Posterior cingulate gyrus (tissue), 11 donors: ENCODE measurements at regions not wholly inside any gene's neighbourhood (a gene's known extent, or its start where the extent isn't known, plus 50 kb on each side); places are given as distances from the start of the nearest gene placed in this dataset.
"Not testable (repeated sequence)": the region's sequence is repeated elsewhere in the genome, so short reads cannot be mapped to it uniquely, and the experiment has no call there.

Experiments
- DNase-seq, 10 donors: peaks; one replicate each; pipeline versions ENCODE4 v3.0.0 to v3.0.0-alpha.2; 2020 to 2021; ENCODE audit warnings: mixed read lengths in 3 of 10
- intact Hi-C: fragments of 100-400 bp; cut with DNase I; formaldehyde crosslinking; loops from one replicate; pipeline ENCODE4 v1.15.1; 2023

DNA sequence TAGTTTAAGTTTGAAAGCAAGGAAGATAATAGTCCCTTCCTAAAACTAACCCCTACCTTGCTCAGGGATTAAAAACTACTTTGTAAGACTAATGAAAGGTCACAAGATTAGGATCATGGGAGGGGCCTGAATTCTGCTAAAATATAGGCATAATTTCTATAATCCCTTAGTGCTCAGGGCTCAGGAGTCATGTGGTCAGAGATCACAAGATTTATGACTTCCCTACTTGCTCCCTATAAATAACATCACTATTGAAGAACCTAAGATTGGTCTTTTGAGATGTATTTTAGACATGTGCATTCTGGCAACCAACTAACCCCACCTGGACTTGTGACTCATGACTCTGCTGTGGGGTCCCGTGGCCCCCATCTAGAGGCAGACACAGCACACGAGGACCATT is 81.1 kb downstream of the STMND1 start:
- intact Hi-C loops = no loop called here
- DNase-seq = no peak

DNA sequence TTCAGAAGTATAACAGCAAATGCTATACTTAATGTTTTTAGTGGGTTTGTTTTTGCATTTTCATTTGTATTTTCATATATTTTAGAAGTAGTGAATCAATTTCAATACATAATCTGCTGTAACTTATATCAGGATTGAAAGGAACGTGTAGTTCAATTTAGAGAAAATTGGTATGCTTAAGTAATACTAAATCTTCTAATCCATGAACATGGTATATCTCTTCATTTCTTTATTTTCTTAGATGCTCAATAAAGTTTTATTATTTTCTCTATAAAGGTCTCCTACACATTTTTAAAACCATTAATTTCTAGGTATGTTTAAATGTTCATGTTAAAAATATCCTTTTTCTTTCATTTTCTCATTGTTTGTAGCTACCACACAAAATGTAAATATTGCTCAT is 85.1 kb downstream of the STMND1 start:
- intact Hi-C loops = no loop called here

DNA sequence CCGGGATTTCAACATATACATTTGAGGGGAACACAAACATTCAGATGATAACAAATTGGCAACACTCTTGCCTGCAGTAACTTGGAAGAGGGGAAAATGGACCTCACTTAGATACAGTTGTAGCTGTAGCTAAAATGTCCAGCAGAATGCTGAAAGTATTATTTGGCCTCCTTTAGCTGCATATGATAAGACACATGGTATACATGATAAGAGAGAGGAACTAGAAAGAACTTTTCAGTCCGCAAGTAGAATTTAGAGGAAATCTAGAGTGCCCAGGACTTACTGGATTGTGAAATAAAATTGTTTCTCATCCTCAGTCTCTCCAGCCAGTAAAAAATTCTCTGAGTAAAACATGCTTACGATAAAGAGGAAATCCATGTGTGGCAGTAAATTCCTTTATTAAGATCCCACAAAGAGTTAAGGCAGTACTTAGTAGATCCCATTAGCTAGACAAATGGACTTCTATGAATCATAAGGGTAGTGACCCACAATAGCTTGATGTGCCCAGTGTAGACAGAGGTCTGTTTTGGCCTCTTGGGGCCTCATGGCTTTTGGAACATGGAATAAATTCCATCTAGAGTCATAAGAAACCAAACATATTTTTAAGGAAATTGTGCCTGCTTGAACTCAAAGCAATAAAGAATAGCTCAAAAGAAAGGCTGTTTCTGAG is 87.9 kb upstream of the RBM24 start:
- intact Hi-C loops = no loop called here
- no peak for DNase-seq

More for the DNA sequence above, 85.1 kb downstream of the STMND1 start:
- no peak for DNase-seq

DNA sequence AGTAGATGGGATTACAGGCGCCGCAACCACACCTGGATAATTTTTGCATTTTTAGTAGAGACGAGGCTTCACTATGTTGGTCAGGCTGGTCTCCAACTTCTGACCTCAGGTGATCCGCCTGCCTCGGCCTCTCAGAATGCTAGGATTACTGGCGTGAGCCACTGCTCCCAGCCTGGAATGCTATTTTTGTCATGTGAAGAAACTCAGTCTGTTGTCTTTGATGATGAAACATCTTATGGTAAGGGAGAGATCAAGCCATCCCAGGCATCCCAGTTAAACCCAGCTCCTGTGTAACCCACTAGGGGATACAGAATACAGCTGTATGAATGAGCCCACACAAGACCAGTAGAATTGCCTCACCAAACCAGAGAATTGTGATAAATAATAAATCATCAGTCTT is 83.6 kb upstream of the RBM24 start:
- no peak for DNase-seq
- intact Hi-C loops = no loop called here

DNA sequence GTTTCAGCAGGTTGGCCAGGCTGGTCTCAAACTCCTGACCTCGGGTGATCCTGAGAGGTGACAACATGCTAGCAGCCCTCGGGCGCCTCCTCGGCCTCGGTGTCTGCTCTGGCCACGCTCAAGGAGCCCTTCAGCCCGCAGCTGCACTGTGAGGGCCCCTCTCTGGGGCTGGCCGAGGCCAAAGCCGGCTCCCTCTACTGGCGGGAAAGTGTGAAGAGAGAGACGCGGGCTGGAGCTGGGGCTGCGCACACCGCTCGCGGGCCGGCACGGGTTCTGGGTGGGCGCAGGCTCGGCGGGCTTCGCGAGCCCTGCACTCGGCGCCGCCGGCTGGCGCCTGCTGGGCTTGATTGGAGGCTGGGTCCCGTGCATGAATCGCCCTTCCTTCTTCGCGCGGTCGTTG is 80.8 kb upstream of the RBM24 start:
- DNase-seq = no peak
- intact Hi-C loops = no loop called here

DNA sequence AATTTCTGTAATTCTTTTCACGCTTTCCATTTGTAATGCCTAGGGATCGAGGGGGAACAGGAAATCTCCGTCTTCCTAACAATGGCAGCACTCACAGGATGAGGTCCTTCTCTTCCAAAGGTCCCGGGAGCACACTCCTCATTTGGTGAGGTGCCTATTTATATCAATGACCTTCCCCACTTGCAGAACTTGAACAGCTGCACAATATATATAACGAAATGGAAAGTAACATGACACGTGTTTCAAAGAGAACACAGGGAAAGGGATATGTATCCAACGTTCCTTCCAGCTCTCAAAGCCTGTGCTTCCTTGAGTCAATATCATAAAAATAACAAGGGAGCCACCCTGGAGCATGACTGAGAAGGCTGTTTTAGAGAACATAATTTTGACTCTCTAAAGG is 78.6 kb upstream of the RBM24 start:
- intact Hi-C loops = no loop called here
- no peak for DNase-seq

DNA sequence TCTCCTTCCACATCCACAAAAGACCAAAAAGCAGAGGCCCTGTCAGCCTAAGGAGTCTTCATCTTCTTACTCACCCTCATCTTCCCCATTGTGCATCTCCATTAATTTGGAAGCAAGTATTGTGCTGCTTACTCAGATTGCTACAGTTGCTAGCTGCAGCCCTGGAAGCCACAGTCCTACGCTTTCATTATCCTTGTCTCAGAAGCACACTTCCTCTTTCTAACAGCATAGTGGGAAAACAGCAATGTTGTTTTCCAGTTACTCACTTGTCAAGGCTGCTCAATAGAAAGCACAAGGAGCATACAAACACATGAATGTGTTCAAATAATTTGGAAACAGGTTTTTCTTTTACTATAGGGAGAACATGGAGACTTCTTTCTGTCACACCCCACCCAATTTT is 76.6 kb upstream of the RBM24 start:
- DNase-seq = no peak
- intact Hi-C loops = no loop called here

DNA sequence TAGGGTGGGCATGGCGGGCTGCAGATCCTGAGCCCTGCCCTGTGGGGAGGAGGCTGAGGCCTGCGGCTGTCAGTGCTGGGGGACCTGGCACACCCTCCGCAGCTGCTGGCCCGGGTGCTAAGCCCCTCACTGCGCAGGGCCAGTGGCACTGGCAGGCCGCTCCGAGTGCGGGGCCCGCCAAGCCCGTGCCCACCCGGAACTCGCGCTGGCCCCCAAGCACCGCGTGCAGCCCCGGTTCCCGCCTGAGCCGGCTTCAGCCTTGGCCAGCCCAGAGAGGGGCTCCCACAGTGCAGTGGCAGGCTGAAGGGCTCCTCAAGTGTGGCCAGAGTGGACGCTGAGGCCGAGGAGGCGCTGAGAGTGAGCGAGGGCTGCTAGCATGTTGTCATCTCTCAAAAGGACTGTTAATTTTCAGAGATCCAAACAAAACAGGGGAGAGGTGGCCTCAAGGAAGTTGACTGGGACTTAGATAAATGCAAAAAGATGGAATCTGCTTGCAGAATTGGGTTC is 74.5 kb upstream of the RBM24 start:
- intact Hi-C loops = no loop called here

DNA sequence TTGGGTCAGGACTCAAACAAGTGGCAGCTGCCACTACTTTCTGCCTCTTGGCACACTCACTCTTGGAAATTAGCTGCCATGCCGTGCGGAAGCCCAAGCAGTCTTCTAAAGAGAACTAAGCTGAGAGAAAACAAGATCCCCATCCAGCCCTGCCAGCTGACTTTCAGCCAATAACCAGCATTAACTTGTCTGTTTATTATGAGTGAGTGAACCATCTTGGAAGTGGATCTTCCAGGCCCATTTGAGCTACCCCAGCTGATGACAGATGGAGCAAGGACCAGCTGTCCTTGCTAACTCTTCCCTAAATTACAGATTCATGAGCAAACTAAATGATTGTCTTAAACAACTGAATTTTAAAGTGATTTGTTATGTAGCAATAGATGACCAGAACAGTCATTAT is 73.9 kb upstream of the RBM24 start:
- intact Hi-C loops = no loop called here
- DNase-seq = no peak

More for the DNA sequence above, 74.5 kb upstream of the RBM24 start:
- DNase-seq = no peak

DNA sequence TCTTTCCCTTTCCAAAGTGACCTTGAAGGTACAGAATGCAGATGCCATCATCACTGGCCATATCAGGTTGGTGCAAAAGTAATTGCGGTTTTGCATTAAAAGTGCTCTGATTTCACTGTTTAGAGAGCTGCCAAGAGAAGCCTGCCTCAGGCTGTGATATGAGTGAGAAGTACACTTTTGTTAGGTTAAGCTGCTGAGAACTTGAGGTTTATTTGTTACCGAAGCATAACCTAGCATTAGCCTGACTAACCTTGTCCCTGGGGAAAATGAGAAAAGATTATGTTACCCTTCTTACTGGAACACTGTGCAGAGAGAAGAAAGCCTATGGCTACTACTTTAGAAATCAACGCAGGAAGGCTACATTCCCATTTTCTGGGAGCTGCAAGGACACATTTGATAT is 70.5 kb upstream of the RBM24 start:
- intact Hi-C loops = no loop called here
- no peak for DNase-seq

DNA sequence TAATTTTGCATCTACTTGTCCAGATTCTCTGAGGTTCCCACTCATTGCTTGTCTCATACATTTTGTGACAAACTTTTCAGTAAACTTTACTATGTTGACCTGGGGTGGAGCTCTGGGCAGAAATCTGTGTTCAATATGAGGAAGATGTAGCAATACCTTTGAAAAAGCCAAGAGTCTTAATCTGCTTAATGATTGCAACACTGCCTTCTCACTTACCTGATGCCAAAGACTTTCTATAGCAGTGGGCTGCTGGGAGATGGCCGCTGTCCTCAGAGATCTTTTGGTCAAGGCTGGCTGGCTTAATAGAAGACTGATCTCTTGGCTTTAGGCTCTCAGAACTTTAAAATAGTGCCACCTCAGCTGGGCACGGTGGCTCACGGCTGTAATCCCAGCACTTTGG is 70.1 kb upstream of the RBM24 start:
- intact Hi-C loops = no loop called here
- DNase-seq = no peak

DNA sequence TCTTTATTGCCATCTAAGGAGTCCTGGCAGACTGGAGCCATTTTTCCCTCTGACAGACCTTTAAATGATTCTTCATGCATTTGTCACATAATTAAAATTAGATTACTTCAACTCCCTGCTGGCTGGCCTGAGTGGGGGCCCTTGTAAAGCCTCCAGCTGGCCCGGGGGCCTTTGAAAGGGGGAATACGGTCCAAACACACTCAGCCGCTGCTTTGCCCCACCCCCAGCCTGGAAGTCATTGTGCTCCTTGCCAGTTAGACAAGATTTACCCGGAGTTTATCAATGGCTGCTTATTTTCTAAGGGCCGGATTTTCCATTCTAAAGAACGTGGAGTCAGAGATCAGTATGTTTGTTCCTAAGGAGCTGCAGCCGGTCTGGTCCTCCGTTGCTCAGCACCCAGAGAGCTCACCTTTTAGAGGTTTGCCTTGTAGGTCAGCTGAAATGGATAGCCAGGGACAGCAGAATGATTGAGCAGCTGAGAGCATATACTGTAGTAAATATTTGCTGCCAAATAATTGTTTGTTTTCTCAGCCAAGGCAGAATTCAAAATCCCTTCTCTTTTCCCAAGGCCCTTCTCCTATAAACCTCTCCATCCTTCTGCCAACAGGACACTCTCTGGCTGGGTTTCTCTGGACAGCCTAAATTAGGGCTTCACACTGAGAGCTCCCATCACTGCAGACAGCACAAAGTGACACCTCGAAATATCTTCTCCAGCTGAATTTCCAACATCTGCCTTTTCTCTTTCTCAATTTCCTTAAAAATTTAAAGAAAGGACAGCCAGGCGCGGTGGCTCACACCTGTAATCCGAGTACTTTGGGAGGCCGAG is 68.4 kb upstream of the RBM24 start:
- no peak for DNase-seq
- intact Hi-C loops = no loop called here

DNA sequence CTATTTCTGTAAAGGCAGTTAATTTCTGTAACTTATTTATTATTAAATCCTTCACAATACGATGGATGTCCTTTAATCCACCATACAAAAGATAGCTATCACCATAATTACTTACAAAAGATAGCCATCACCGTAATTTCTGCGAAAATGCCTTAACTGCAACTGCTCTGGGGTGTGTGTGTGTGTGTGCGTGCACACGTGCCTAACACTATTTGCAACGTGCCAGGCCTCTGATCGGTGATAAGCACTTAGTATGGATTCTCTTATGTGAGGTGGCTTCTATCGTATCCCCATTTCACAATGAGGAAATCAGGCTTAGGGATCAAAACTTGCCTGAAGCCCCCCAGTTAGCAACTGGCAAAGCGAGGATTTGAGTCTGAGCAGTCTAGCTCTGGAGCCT is 67.1 kb upstream of the RBM24 start:
- no peak for DNase-seq
- intact Hi-C loops = no loop called here

DNA sequence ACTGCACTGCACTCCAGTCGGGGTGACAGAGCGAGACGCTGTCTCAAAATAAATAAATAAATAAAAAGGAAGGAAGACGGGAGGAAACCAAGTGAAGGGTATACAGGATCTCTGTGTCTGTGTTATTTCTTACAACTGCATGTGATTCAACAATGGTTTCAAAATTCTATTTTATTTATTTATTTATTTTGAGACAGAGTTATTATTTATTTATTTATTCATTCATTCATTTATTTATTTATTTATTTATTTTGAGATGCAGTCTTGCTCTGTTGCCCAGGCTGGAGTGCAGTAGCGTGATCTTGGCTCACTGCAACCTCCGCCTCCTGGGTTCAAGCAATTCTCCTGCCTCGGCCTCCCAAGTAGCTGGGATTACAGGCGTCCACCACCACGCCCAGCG is 64.2 kb upstream of the RBM24 start:
- intact Hi-C loops, DNase-seq: not testable (repeated sequence)

DNA sequence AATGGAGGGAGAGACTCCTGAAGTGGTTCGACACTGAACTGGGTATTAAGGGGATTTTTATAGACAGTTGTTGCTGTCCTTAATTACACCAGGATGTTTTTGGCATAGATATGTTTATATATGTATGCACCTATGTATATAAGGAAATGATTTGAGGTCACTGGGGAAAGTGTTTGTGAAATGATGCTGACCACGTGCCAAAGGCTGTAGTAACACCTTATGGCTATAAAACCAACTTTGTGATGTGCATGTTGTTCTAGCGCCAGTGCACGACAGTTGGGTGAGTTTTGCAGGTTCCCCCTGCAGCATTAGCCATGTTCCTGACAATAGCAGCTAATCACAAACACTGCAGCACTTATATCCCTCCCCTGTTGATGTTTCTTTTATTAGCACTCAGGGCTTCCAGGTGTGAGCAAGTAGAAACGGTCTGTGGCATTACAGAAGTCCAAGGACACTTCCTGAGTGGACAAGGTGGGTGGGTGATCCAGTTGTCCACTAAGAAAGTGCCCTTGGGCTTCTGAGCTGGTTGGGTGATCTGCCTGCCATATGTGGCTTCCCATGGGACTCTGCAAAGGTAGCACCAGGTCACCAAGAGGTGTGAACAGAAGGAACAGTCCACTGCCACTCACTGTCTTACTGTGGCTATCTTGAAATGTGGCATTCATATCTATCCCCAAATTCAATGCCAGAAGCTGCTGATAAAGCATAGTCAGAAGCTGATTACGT is 63.0 kb upstream of the RBM24 start:
- intact Hi-C loops = no loop called here
- no peak for DNase-seq

DNA sequence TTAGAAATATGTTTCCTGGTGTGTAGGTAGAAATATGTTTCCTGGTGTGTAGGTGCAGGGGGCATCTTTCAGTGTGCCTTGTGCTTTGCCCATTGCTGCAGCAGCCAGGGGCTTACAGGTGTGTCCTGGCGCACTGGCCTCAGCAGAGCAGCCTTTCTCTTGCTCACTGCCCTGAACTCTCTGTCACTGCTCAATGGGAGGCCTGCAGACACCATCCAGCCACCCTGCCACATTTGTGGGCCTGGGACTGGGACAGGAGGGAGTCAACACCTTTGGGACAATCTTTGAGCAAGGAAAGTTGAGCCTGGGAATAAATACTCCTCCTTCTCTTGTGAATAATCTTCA is 62.4 kb upstream of the RBM24 start:
- intact Hi-C loops = no loop called here

DNA sequence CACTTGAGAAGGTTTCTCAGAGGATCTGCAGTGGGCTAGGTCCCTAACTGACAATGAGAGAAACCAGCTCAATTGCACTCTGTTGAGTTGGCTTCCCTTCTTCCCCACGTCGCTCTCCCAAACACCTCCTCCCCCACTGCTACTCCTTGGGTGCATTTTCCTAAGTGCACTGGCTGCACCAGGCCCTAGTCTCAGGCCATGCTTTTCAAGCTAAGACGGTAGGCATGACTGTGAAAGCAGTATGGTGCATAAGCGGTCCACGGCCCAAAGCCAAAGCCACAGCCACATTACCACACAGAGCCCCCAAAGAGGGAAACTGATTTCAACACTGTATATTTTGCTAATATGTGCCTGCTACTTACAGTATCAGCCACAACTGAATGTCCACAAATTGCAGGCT is 62.1 kb upstream of the RBM24 start:
- DNase-seq = no peak
- intact Hi-C loops = no loop called here

More for the DNA sequence above, 62.4 kb upstream of the RBM24 start:
- no peak for DNase-seq

DNA sequence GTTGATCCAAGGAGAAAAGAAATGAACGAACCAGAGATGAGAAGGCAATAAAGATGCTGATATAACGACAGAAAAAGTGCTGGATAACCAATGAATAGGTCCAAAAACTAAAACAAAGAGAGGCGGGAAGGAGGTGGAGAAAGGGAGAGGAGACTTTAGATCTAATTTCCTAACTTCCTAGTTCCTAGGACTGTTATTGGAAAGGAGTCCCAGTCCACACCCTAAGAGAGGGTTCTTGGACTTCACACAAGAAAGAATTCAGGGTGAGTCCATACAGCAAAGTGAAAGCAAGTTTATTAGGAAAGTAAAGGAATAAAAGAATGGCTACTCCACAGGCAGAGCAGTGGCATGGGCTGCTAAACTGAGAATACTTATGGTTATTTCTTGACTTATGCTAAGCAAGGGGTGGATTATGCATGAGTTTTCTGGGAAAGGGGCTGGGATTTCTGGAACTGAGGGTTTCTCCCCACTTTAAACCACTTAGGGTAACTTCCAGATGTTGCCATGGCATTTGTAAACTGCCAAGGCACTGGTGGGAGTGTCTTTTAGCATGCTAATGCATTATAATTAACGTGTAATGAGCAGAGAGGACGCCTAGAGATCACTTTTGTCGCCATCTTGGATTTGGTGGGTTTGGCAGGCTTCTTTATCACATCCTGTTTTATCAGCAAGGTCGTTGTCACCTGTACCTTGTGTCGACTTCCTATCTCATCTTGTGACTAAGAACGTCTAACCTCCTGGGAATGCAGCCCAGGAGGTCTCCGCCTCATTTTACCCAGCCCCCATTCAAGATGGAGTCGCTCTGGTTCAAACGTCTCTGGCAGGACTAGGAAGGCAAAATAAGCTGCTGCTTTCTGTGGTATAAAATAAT is 60.9 kb upstream of the RBM24 start:
- DNase-seq = no peak
- intact Hi-C loops = no loop called here

DNA sequence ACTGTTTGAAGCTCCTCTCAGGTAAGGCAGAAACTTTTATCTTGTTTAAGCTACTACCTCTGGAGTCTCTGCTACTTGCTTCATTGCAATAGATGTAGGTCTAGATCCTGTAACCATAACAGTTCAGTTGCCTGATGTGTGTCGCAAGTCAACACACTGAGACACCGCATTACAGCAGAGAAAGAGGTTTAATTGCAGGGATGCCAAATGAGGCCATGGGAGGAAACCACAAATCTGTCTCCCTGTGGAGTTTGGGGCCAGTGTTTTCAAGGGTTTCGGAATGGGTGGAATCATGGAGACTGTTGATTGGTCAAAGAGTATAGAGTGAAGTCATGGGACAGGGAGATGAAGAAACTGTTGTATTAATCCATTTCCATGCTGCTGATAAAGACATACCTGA is 57.1 kb upstream of the RBM24 start:
- DNase-seq = no peak
- intact Hi-C loops = no loop called here

DNA sequence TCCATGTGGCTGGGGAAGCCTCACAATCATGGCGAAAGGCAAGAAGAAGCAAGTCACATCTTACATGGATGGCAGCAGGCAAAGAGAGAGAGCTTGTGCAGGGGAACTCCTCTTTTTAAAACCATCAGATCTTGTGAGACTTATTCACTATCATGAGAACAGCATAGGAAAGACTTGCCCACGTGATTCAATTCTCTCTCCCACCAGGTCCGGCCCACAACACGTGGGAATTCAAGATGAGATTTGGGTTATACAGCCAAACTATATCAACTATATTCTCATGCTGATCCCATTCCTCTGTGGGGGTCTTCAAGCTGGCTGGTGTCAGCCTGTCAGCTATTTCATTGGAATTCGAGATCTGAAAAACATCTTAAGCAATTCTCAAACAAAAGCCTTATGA is 56.7 kb upstream of the RBM24 start:
- intact Hi-C loops, DNase-seq: not testable (repeated sequence)
